Esophagus muscularis mucosa (tissue), 4 donors: ENCODE measurements at regions not wholly inside any gene's neighbourhood (a gene's known extent, or its start where the extent isn't known, plus 50 kb on each side); places are given as distances from the start of the nearest gene placed in this dataset.

Experiments used
- DNase-seq: peaks from one replicate; pipeline ENCODE4 v3.0.0-alpha.2; 2017; ENCODE audit errors: extremely low spot score
- H3K27ac ChIP-seq, 4 donors: fragments of 200-600 bp; sonication (generic); replicated peaks in 1 of 4; 1 replicate in 3 of 4; 2 replicates in 1 of 4; pipeline ENCODE4 v1.5.1; 2016 to 2019; ENCODE audit warnings: mild to moderate bottlenecking in 1 of 4
- H3K27me3 ChIP-seq, 4 donors: fragments of 200-600 bp; sonication (generic); one replicate each; pipeline versions ENCODE4 v1.5.1 to v1.6.0; 2016 to 2019
- H3K36me3 ChIP-seq, 4 donors: fragments of 200-600 bp; sonication (generic); one replicate each; pipeline ENCODE4 v1.5.1; 2016 to 2019
- H3K4me1 ChIP-seq, 4 donors: fragments of 200-600 bp; sonication (generic); one replicate each; pipeline ENCODE4 v1.5.1; 2016 to 2019
- H3K4me3 ChIP-seq, 4 donors: fragments of 200-600 bp; sonication (generic); 1 replicate in 2 of 4; 2 replicates in 2 of 4; pipeline ENCODE4 v1.5.1; 2016 to 2019; ENCODE audit warnings: mild to moderate bottlenecking in 4 of 4, moderate library complexity in 1 of 4
- H3K9me3 ChIP-seq, 4 donors: fragments of 200-600 bp; sonication (generic); 1 replicate in 3 of 4; 2 replicates in 1 of 4; pipeline ENCODE4 v1.5.1; 2016 to 2019
- CTCF ChIP-seq, 3 experiments: fragments of 200-600 bp in 2 of 3; fragments of 450-650 bp in 1 of 3; sonication (generic) in 2 of 3; IDR thresholded peaks; one replicate each; pipeline ENCODE4 v1.5.1; 2017 to 2019; ENCODE audit warnings: antibody characterized with exemption in 3 of 3, mild to moderate bottlenecking in 2 of 3, moderate library complexity in 1 of 3
- EP300 ChIP-seq: sonication (generic); formaldehyde crosslinking; IDR thresholded peaks from one replicate; pipeline ENCODE4 v1.6.1; 2017; ENCODE audit warnings: antibody characterized with exemption
- POLR2A ChIP-seq: fragments of 450-650 bp; IDR thresholded peaks from one replicate; pipeline ENCODE4 v1.6.1; 2017; ENCODE audit warnings: antibody characterized with exemption, moderate library complexity, mild to moderate bottlenecking, low read depth
- POLR2AphosphoS5 ChIP-seq, 2 donors: sonication (generic); formaldehyde crosslinking; IDR thresholded peaks; one replicate each; pipeline ENCODE4 v1.6.1; 2017; ENCODE audit warnings: antibody characterized with exemption in 2 of 2
- WGBS: methylation state at CpG from one replicate; pipeline ENCODE4 v1.1.5; 2018; 5-methylcytosine and 5-hydroxymethylcytosine counted together
- intact Hi-C: fragments of 100-400 bp; cut with DNase I; formaldehyde crosslinking; loops from one replicate; pipeline ENCODE4 v1.15.1; 2023

- Histone ChIP-seq H3K9me3 (no peaks in the 10 kb centered on the region), H3K27ac (no peak overlapping the region), H3K36me3 (no peaks in the 10 kb centered on the region), H3K4me1 (peaks cover 7 to 16% (median 14%) of the 10 kb centered on the region in 4 donors), H3K27me3 (no peaks in the 10 kb centered on the region), H3K4me3 (no peak overlapping the region)
- WGBS = 67% methylated on average over 1 of the region's 1 CpG
- intact Hi-C loops = no loop called here
- no peak for DNase-seq
- TF ChIP-seq EP300 = no peak
- no peak for TF ChIP-seq CTCF (IDR thresholded peaks at IDR 0.05)
- TF ChIP-seq POLR2AphosphoS5 (IDR thresholded peaks at IDR 0.05) = no peak
- no peak for TF ChIP-seq POLR2A
These were observed 170.8 kb downstream of the INO80D start for GRCh38 chr2:205915130-205915524.

GRCh38 chr2:205914213-205915129, 171.5 kb downstream of the INO80D start:
- Histone ChIP-seq H3K27ac (no peak overlapping the region), H3K27me3 (no peaks in the 10 kb centered on the region), H3K4me1 (peaks cover 7 to 16% (median 14%) of the 10 kb centered on the region in 4 donors), H3K36me3 (no peaks in the 10 kb centered on the region), H3K4me3 (no peak overlapping the region), H3K9me3 (no peaks in the 10 kb centered on the region)
- DNase-seq = no peak
- TF ChIP-seq POLR2AphosphoS5 (IDR thresholded peaks at IDR 0.05) (no peak), POLR2A (no peak), EP300 (no peak)
- 48% methylated on average over 4 of the region's 4 CpGs for WGBS
- intact Hi-C loops = no loop called here

- H3K9me3 ChIP-seq = no peaks in the 10 kb centered on the region
- no peak overlapping the region for H3K4me3 ChIP-seq
- peaks cover 7 to 16% (median 14%) of the 10 kb centered on the region in 4 donors for H3K4me1 ChIP-seq
- H3K27me3 ChIP-seq = no peaks in the 10 kb centered on the region
- DNase-seq = no peak
- no peak for TF ChIP-seq POLR2A
- TF ChIP-seq CTCF (IDR thresholded peaks at IDR 0.05) = no peak
- TF ChIP-seq EP300 = no peak
- TF ChIP-seq POLR2AphosphoS5 (IDR thresholded peaks at IDR 0.05) = no peak
- no peaks in the 10 kb centered on the region for H3K36me3 ChIP-seq
- no peak overlapping the region for H3K27ac ChIP-seq
- WGBS = 100% methylated on average over 1 of the region's 1 CpG
- intact Hi-C loops = no loop called here
These were observed 172.3 kb downstream of the INO80D start for GRCh38 chr2:205913668-205914067.

- H3K27me3 ChIP-seq = no peaks in the 10 kb centered on the region
- no peak for TF ChIP-seq POLR2A
- TF ChIP-seq CTCF (IDR thresholded peaks at IDR 0.05) = no peak
- no peak overlapping the region for H3K4me3 ChIP-seq
- H3K36me3 ChIP-seq = no peaks in the 10 kb centered on the region
- peaks cover 7 to 16% (median 14%) of the 10 kb centered on the region in 4 donors for H3K4me1 ChIP-seq
- intact Hi-C loops = no loop called here
- WGBS = 98% methylated on average over 2 of the region's 2 CpGs
- H3K27ac ChIP-seq = no peak overlapping the region
- H3K9me3 ChIP-seq = peaks cover 0 to 4% (median 0%) of the 10 kb centered on the region in 4 donors
- no peak for DNase-seq
These were observed 174.7 kb downstream of the INO80D start for GRCh38 chr2:205911306-205911705.

- peaks cover 0 to 6% (median 2%) of the 10 kb centered on the region in 4 donors for H3K4me1 ChIP-seq
- H3K4me3 ChIP-seq = no peak overlapping the region
- H3K9me3 ChIP-seq = peaks cover 0 to 4% (median 0%) of the 10 kb centered on the region in 4 donors
- H3K36me3 ChIP-seq = no peaks in the 10 kb centered on the region
- 89% methylated on average over 6 of the region's 6 CpGs for WGBS
- TF ChIP-seq EP300 (no peak), POLR2A (no peak), POLR2AphosphoS5 (IDR thresholded peaks at IDR 0.05) (no peak), CTCF (IDR thresholded peaks at IDR 0.05) (no peak)
- intact Hi-C loops = no loop called here
- no peak for DNase-seq
- no peak overlapping the region for H3K27ac ChIP-seq
- no peaks in the 10 kb centered on the region for H3K27me3 ChIP-seq
These were observed 176.8 kb downstream of the INO80D start for GRCh38 chr2:205909184-205909572.
